D721Med (cell line): ENCODE measurements at regions not wholly inside any gene's neighbourhood (a gene's known extent, or its start where the extent isn't known, plus 50 kb on each side); places are given as distances from the start of the nearest gene placed in this dataset.

Source experiments
- DNase-seq: peaks from one replicate; pipeline ENCODE4 v3.0.0; 2011; ENCODE audit warnings: low spot score; ENCODE audit not compliant: insufficient read length
- FAIRE-seq: peaks from 2 replicates; lab custom pipeline; 2011; peaks lifted over from hg19 to GRCh38; lab: Jason Lieb, UNC
- TF ChIP-seq, protein P1 (sequence below): IDR thresholded peaks from 2 replicates; pipeline ENCODE4 v1.5.1; 2012; ENCODE audit warnings: mild to moderate bottlenecking, control low read depth; ENCODE audit not compliant: insufficient read depth; ENCODE audit errors: missing control alignments

DNA sequence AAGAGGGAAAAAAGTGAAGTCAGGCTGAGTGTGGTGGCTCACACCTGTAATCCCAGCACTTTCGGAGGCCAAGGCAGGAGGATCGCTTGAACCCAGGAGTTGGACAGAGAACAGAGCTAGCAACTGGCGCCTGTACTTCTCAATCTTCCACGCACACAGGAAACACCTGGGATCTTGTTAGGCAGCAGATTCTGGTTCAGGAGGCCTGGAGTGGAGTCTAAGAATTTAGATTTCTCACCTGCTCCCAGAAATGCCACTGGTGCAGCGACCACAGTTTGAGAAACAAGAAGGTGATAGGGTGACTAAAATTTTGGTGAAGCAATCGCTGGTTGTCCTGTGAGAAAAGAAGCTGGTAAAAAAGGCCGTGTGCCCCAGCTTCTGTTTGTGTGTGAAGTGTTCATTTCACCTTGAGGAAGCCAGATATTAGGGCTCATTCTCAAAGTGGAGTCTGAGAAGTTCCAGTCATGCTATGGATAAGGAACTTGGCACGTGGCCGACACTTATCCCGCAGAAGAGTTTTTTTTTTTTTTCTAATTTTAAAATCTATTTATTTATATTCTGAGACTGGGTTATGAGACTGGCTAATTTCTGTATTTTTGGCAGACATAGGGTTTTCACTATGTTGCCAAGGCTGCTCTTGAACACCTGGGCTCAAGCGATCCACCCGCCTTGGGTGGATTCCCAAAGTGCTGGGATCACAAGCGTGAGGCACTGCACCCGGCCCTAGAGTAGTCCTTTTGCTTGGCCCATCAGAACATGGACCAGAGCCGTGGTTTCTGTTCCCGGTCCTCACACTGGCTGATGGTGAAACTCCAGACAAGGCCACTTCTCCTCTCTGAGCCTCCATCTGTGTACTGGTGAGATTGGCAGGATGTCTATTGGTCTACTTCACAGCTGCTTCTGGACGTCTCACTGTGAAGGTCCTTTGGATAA, 324.6 kb upstream of the PROK2 start:
- FAIRE-seq (no peak), DNase-seq (no peak)
- TF ChIP-seq, protein P1, sequence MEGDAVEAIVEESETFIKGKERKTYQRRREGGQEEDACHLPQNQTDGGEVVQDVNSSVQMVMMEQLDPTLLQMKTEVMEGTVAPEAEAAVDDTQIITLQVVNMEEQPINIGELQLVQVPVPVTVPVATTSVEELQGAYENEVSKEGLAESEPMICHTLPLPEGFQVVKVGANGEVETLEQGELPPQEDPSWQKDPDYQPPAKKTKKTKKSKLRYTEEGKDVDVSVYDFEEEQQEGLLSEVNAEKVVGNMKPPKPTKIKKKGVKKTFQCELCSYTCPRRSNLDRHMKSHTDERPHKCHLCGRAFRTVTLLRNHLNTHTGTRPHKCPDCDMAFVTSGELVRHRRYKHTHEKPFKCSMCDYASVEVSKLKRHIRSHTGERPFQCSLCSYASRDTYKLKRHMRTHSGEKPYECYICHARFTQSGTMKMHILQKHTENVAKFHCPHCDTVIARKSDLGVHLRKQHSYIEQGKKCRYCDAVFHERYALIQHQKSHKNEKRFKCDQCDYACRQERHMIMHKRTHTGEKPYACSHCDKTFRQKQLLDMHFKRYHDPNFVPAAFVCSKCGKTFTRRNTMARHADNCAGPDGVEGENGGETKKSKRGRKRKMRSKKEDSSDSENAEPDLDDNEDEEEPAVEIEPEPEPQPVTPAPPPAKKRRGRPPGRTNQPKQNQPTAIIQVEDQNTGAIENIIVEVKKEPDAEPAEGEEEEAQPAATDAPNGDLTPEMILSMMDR = no peak

DNA sequence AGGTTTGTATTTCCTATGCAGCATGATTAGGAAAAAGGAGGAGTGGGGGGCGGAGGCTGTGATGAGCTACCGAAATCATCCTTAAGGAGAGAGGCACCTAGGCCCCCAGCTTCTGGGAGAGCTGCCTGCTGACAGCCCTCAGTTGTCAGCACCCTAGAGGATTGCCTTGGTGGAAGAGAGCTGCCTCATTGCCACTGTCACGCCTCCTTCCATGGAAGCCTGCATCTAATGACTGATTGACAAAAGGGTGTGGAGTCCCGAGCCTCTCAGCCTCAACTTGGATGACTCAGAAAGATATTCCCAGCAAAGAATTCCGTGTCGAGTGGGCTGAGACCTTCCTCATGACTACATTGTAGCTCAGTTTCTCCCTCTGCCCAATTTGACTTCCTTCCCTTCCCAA, 320.4 kb upstream of the PROK2 start:
- DNase-seq (no peak), FAIRE-seq (no peak)
- TF ChIP-seq, protein P1 = no peak

DNA sequence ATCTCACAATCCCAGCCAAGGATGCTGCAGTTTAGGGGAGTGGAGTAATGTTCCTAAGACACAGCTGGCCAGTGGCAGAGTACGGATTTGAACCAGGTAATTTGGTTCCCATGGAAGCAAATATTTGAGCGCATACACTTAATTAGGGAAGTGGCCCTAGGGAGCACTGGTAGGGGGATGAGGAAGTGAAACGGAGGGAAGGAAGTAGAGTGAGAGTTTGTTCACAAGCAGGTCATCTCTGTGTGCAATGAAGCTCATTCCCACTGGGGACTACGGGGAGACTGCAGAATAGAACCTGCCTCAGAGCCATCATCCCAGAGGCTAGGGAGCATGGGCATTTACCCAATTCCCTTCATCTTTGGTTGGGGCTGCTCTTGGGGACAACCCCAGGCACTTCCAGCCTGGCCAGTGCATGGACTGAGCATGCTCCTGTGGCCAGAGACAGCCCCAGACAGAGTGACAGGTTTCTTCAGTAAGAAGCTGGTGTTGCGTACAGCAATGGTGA, 317.2 kb upstream of the PROK2 start:
- DNase-seq (no peak), FAIRE-seq (no peak)
- TF ChIP-seq, protein P1 = no peak

DNA sequence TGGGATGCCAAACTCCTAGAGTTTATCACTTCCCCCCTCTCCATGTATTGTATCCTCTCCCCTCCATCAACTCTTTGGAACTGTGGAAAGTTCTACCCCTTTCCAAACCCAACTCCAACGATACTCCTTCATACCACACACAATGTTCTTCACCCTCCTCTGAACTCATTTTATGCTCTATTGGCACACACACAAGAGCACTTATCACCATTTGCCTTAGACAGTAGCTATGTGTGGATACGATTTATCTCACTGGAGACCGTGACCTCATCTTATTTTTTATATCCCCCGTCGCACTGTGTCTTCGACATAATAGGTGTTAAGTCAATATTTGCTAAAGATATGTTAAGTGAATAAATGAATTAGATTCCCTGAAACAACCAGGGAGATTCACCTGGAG, 316.5 kb upstream of the PROK2 start:
- FAIRE-seq = no peak
- TF ChIP-seq, protein P1 = no peak
- no peak for DNase-seq

DNA sequence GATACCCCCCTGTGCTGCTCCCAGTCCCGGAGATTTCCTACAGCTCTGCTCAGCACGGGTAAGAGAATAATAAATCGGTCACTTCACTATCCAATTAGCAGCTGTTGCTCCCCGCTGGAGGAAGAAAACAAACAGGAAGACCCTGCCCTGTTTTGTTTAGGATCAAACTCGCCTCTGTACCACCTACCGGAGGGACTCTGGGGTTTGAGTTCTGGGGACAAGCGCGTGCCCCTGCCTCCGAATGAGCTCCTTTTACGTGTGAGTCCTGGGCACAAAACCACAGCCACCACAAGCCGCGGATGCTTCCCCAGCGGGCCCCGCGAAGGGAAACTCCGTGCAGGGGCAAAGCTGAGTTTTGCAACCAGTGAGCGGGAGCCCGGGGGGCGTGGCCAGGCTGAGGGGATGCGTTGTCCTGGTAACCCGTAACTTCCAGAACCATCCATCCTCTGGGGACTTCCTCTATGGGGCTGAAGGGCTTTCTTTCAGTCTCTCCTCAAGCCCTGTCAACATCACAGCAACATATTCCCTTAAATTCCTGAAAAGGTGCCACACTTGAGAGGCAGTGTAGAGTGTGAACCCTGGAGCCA, 315.7 kb upstream of the PROK2 start:
- FAIRE-seq (no peak), DNase-seq (peak; percentile 59)
- TF ChIP-seq, protein P1 = no peak

DNA sequence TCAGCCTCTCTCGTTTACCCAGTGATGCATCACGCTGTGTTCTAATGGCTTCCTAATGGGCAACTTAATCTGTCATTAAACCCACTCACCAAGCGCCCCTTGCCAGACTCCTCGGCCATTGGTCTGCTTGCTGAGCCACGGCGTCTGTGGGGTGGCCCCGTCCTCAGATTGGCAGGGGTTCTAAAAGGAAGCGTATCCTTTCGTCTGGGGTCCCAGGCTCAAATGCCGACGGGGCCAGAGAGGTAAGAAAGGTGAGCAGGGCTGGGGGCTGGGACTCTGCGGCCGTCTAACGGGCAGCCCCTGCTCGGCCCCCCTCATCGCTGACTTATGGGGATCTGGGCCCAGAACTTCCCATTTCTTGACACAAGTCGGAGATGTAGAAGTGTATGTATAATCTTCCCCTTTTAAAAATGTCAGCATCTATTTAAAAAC, 315.1 kb upstream of the PROK2 start:
- DNase-seq = no peak
- FAIRE-seq = no peak
- TF ChIP-seq, protein P1 = no peak
